Body of pancreas (tissue), 4 donors: ENCODE measurements at regions not wholly inside any gene's neighbourhood (a gene's known extent, or its start where the extent isn't known, plus 50 kb on each side); places are given as distances from the start of the nearest gene placed in this dataset.

Source experiments
- ATAC-seq: fragments of 150-250 bp; one replicate; pipeline ENCODE4 v1.9.1; 2016
- DNase-seq, 4 donors: peaks; one replicate each; pipeline ENCODE4 v3.0.0-alpha.2; 2019
- H3K27ac ChIP-seq, 4 donors: fragments of 200-600 bp; sonication (generic); 1 replicate in 3 of 4; 2 replicates in 1 of 4; pipeline versions ENCODE4 v1.5.1 to v1.6.1; 2016 to 2019; ENCODE audit warnings: mild to moderate bottlenecking in 1 of 4, mixed read lengths in 1 of 4, moderate library complexity in 1 of 4
- H3K27me3 ChIP-seq, 2 donors: fragments of 200-600 bp; sonication (generic); one replicate each; pipeline ENCODE4 v1.6.0; 2016; ENCODE audit warnings: mild to moderate bottlenecking in 1 of 2
- H3K36me3 ChIP-seq, 2 donors: fragments of 200-600 bp; sonication (generic); replicated peaks in 1 of 2; 2 replicates each; pipeline ENCODE4 v1.5.1; 2016; ENCODE audit warnings: low read depth in 2 of 2; ENCODE audit not compliant: insufficient read depth in 1 of 2
- H3K4me1 ChIP-seq: fragments of 200-600 bp; sonication (generic); one replicate; pipeline ENCODE4 v1.6.0; 2016
- H3K4me3 ChIP-seq, 2 donors: fragments of 200-600 bp; sonication (generic); 1 replicate in 1 of 2; 2 replicates in 1 of 2; pipeline ENCODE4 v1.5.1; 2016 to 2019
- H3K9me3 ChIP-seq, 3 donors: fragments of 200-600 bp; sonication (generic); 1 replicate in 2 of 3; 2 replicates in 1 of 3; pipeline ENCODE4 v1.5.1; 2016
- POLR2A ChIP-seq, 3 donors: fragments of 450-650 bp; IDR thresholded peaks; one replicate each; pipeline ENCODE4 v1.6.1; 2016; ENCODE audit warnings: antibody characterized with exemption in 3 of 3, mild to moderate bottlenecking in 2 of 3
- WGBS, 2 donors: methylation state at CpG; one replicate each; pipeline ENCODE4 v1.1.5; 2017; 5-methylcytosine and 5-hydroxymethylcytosine counted together
- intact Hi-C: fragments of 100-400 bp; cut with DNase I; formaldehyde crosslinking; loops from one replicate; pipeline ENCODE4 v1.15.1; 2023
- TF ChIP-seq, protein P1 (sequence below), 7 experiments: fragments of 450-650 bp in 4 of 7; fragments of 200-600 bp in 3 of 7; sonication (generic) in 3 of 7; IDR thresholded peaks; one replicate each; pipeline ENCODE4 v1.5.1; 2016 to 2019; ENCODE audit warnings: antibody characterized with exemption in 7 of 7

DNA sequence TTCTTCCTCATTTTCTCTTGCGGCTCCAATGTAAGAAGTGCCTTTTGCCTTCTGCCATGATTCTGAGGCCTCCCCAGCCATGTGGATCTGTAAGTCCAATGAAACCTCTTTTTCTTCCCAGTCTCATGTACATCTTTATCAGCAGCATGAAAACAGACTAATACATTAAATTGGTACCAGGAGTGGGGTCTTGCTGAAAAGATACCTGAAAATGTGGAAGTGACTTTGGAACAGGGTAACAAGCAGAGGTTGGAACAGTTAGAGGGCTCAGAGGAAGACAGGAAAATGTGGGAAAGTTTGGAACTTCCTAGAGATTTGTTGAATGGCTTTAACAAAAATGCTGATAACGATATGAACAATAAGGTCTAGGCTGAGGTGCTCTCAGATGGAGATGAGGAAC lies 316.7 kb upstream of the HS3ST5 start:
- WGBS, 2 donors: 70 to 93% methylated on average over 2 of the region's 2 CpGs
- Histone ChIP-seq H3K4me1 (no peaks in the 10 kb centered on the region), H3K36me3 (no peaks in the 10 kb centered on the region), H3K27ac (no peak overlapping the region), H3K4me3 (no peak overlapping the region), H3K9me3 (no peaks in the 10 kb centered on the region), H3K27me3 (no peaks in the 10 kb centered on the region)
- DNase-seq: no peak
- no peak for TF ChIP-seq POLR2A (IDR thresholded peaks at IDR 0.05)
- TF ChIP-seq, protein P1, sequence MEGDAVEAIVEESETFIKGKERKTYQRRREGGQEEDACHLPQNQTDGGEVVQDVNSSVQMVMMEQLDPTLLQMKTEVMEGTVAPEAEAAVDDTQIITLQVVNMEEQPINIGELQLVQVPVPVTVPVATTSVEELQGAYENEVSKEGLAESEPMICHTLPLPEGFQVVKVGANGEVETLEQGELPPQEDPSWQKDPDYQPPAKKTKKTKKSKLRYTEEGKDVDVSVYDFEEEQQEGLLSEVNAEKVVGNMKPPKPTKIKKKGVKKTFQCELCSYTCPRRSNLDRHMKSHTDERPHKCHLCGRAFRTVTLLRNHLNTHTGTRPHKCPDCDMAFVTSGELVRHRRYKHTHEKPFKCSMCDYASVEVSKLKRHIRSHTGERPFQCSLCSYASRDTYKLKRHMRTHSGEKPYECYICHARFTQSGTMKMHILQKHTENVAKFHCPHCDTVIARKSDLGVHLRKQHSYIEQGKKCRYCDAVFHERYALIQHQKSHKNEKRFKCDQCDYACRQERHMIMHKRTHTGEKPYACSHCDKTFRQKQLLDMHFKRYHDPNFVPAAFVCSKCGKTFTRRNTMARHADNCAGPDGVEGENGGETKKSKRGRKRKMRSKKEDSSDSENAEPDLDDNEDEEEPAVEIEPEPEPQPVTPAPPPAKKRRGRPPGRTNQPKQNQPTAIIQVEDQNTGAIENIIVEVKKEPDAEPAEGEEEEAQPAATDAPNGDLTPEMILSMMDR (IDR thresholded peaks at IDR 0.05): no peak
- intact Hi-C loops: no loop called here
- no peak for ATAC-seq

DNA sequence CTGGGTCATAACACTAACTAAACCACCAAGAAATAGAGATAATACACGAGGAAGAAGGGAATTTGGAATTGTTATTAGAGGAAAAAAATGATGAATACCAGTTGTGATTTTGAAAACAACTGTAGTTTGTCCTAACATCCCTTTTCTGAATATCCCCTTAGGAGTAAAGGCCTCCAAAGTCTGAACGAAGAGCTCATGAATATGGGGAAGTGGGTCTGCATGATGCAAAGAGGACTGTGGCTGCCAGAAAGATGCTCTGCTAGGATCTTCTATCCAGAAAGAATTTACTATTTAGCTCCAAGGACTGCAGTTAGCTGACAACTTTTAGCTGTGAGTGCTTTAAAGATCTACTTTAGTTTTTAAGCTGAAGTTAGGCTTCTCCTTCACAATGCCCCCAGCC lies 308.8 kb upstream of the HS3ST5 start:
- 35 to 48% methylated on average over 2 of the region's 2 CpGs for WGBS, 2 donors
- Histone ChIP-seq H3K9me3 (no peaks in the 10 kb centered on the region), H3K4me1 (no peaks in the 10 kb centered on the region), H3K27ac (no peak overlapping the region), H3K4me3 (no peak overlapping the region), H3K27me3 (no peaks in the 10 kb centered on the region), H3K36me3 (no peaks in the 10 kb centered on the region)
- intact Hi-C loops: no loop called here
- DNase-seq: no peak
- no peak for ATAC-seq
- TF ChIP-seq, protein P1 (IDR thresholded peaks at IDR 0.05): no peak
- TF ChIP-seq POLR2A (IDR thresholded peaks at IDR 0.05): no peak

DNA sequence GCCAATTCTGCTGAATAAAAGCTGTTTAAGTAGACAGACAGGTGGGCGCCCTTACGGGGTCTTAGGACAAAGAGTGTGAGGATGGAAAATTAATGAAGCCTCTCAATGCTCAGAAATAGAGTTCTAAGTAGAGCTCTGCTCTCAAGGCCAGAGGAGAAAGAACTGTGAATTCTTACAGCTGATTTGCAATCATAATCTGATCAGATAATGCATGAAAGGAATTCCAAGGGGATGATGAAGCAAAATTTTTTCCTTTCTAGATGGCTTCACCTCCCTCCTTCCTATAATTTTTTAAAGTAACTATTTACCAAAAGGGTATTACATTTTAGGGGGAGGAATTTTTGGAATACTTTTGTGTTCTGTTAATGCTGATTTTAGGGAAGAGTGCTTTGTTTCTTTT lies 308.1 kb upstream of the HS3ST5 start:
- 35 to 50% methylated on average over 2 of the region's 2 CpGs for WGBS, 2 donors
- ATAC-seq: no peak
- Histone ChIP-seq H3K9me3 (no peaks in the 10 kb centered on the region), H3K36me3 (no peaks in the 10 kb centered on the region), H3K27me3 (no peaks in the 10 kb centered on the region), H3K4me1 (no peaks in the 10 kb centered on the region), H3K27ac (no peak overlapping the region), H3K4me3 (no peak overlapping the region)
- TF ChIP-seq POLR2A (IDR thresholded peaks at IDR 0.05): no peak
- TF ChIP-seq, protein P1 (IDR thresholded peaks at IDR 0.05): no peak
- intact Hi-C loops: no loop called here
- DNase-seq: no peak

DNA sequence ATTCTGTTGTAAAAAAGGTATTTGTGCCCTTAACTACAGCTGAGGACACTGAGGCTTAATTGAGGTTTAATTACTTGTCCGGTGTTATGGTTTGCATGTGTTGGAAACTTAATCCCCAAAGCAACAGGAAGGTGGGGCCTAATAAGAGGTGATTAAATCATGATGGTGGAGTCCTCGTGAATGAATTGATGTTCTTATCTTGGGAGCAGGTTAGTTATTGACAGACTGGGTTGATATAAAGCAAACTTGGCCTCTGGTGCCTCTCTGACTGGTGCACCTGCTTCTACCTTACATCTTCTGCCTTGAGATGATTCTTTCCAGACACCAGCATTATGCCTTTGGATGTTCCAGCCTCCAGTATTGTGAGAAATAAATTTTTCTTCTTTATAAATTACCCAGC lies 306.5 kb upstream of the HS3ST5 start:
- 36 to 39% methylated on average over 2 of the region's 2 CpGs for WGBS, 2 donors
- Histone ChIP-seq H3K36me3 (no peaks in the 10 kb centered on the region), H3K27me3 (no peaks in the 10 kb centered on the region), H3K4me1 (no peaks in the 10 kb centered on the region), H3K27ac (no peak overlapping the region), H3K9me3 (no peaks in the 10 kb centered on the region), H3K4me3 (no peak overlapping the region)
- ATAC-seq: no peak
- DNase-seq: no peak
- intact Hi-C loops: no loop called here
- TF ChIP-seq POLR2A (IDR thresholded peaks at IDR 0.05): no peak
- TF ChIP-seq, protein P1 (IDR thresholded peaks at IDR 0.05): no peak

DNA sequence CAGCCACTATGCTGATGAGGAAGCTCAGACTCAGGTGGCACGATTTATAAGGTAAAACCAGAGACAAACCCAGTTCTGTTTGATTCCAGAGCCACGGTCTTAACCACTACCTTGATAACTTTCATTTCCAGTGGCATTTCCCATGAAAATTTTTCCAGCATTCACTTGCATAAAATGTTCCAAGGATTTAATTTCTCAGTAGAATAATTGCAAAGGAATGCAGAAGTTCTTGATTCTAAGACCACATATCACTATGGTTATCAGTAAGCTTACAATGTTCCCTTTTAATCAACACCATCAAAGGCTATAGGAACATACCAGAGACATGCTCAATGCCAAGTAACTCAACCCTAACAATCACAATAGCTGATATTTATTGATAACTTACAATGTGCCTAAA lies 306.0 kb upstream of the HS3ST5 start:
- intact Hi-C loops: no loop called here
- H3K9me3 ChIP-seq: no peaks in the 10 kb centered on the region
- no peak overlapping the region for H3K27ac ChIP-seq
- H3K4me1 ChIP-seq: no peaks in the 10 kb centered on the region
- no peaks in the 10 kb centered on the region for H3K36me3 ChIP-seq
- no peak for DNase-seq
- TF ChIP-seq, protein P1 (IDR thresholded peaks at IDR 0.05): no peak
- TF ChIP-seq POLR2A (IDR thresholded peaks at IDR 0.05): no peak
- H3K27me3 ChIP-seq: no peaks in the 10 kb centered on the region
- no peak for ATAC-seq
- WGBS, 2 donors: 39 to 40% methylated on average over 2 of the region's 2 CpGs
- no peak overlapping the region for H3K4me3 ChIP-seq
